WTC11 (cell line): ENCODE measurements at regions not wholly inside any gene's neighbourhood (a gene's known extent, or its start where the extent isn't known, plus 50 kb on each side); places are given as distances from the start of the nearest gene placed in this dataset.

Experiments
- ATAC-seq: fragments of 200-7000 bp; cut with Tn5 transposase; 2 replicates; pipeline ENCODE4 v1.10.0; 2021; ENCODE audit warnings: mild to moderate bottlenecking, moderate library complexity
- CTCF ChIA-PET: fragments of 300-600 bp; sonication (Branson Sonifier 250); formaldehyde crosslinking; loops from one replicate; lab custom pipeline; 2021; ENCODE audit warnings: antibody characterized with exemption; lab: Charles Lee
- POLR2A ChIA-PET: fragments of 350-600 bp; sonication (Branson Sonifier 250); formaldehyde crosslinking; loops from one replicate; lab custom pipeline; 2021; ENCODE audit warnings: antibody characterized with exemption; lab: Charles Lee
- DNase-seq: peaks from one replicate; pipeline ENCODE4 v3.0.0; 2021; ENCODE audit warnings: low spot score
- H3K27ac Mint-ChIP-seq: 2 replicates; pipeline ENCODE4 v1.8.0; 2021; ENCODE audit warnings: mixed read lengths
- H3K27me3 Mint-ChIP-seq: 2 replicates; pipeline ENCODE4 v1.8.0; 2021; ENCODE audit warnings: low read depth, mild to moderate bottlenecking, moderate library complexity, mixed read lengths
- H3K36me3 Mint-ChIP-seq: 2 replicates; pipeline ENCODE4 v1.8.0; 2021; ENCODE audit warnings: mixed read lengths
- H3K4me1 Mint-ChIP-seq: 2 replicates; pipeline ENCODE4 v1.8.0; 2022; ENCODE audit warnings: mixed read lengths
- H3K4me3 Mint-ChIP-seq: 2 replicates; pipeline ENCODE4 v1.8.0; 2021; ENCODE audit warnings: mild to moderate bottlenecking, moderate library complexity, mixed read lengths
- H3K9me3 Mint-ChIP-seq: 2 replicates; pipeline ENCODE4 v1.8.0; 2021; ENCODE audit warnings: mixed read lengths
- CREB1 ChIP-seq: sonication (generic); formaldehyde crosslinking; IDR thresholded peaks from 2 replicates; pipeline ENCODE4 v1.8.0; 2023; ENCODE audit warnings: mild to moderate bottlenecking, missing genetic modification reagents
- ESRRA ChIP-seq: sonication (generic); formaldehyde crosslinking; IDR thresholded peaks from 2 replicates; pipeline ENCODE4 v1.8.1; 2022; ENCODE audit warnings: mild to moderate bottlenecking, missing genetic modification reagents, borderline replicate concordance
- FOXJ3 ChIP-seq: sonication (generic); formaldehyde crosslinking; IDR thresholded peaks from 2 replicates; pipeline ENCODE4 v1.9.0; 2021; ENCODE audit warnings: missing genetic modification reagents, mild to moderate bottlenecking, borderline replicate concordance
- FOXK1 ChIP-seq: sonication (generic); formaldehyde crosslinking; IDR thresholded peaks from 2 replicates; pipeline ENCODE4 v1.8.0; 2022; ENCODE audit warnings: mild to moderate bottlenecking, moderate library complexity, missing genetic modification reagents
- JAZF1 ChIP-seq: fragments of 250-450 bp; sonication (Bioruptor Pico); IDR thresholded peaks from 2 replicates; pipeline ENCODE4 v1.9.0; 2021; ENCODE audit warnings: moderate library complexity, mild to moderate bottlenecking, inconsistent platforms
- NFYB ChIP-seq: sonication (generic); formaldehyde crosslinking; conservative IDR thresholded peaks from 2 replicates; pipeline ENCODE4 v1.8.0; 2022; ENCODE audit warnings: low read depth, missing genetic modification reagents
- NR1H2 ChIP-seq: sonication (generic); formaldehyde crosslinking; IDR thresholded peaks from 2 replicates; pipeline ENCODE4 v1.9.0; 2021; ENCODE audit warnings: mild to moderate bottlenecking, moderate library complexity, missing genetic modification reagents
- PRRX2 ChIP-seq: fragments of 250-450 bp; sonication (Bioruptor Pico); IDR thresholded peaks from 2 replicates; pipeline ENCODE4 v1.8.0; 2021; ENCODE audit warnings: mild to moderate bottlenecking
- TEAD4 ChIP-seq: sonication (generic); formaldehyde crosslinking; IDR thresholded peaks from 2 replicates; pipeline ENCODE4 v1.8.0; 2022; ENCODE audit warnings: mild to moderate bottlenecking, missing genetic modification reagents
- ZNF219 ChIP-seq: sonication (generic); formaldehyde crosslinking; IDR thresholded peaks from 2 replicates; pipeline ENCODE4 v1.8.0; 2023; ENCODE audit warnings: missing genetic modification reagents, mild to moderate bottlenecking, borderline replicate concordance
- ZNF232 ChIP-seq: sonication (generic); formaldehyde crosslinking; IDR thresholded peaks from 2 replicates; pipeline ENCODE4 v1.8.0; 2022; ENCODE audit warnings: mild to moderate bottlenecking, missing genetic modification reagents
- TF ChIP-seq, protein P1 (sequence below): sonication (generic); formaldehyde crosslinking; IDR thresholded peaks from 2 replicates; pipeline ENCODE4 v1.8.1; 2022; ENCODE audit warnings: missing genetic modification reagents, borderline replicate concordance
- TF ChIP-seq, protein P2 (sequence below): sonication (generic); formaldehyde crosslinking; IDR thresholded peaks from 2 replicates; pipeline ENCODE4 v1.8.1; 2022; ENCODE audit warnings: mild to moderate bottlenecking, moderate library complexity, missing genetic modification reagents
- TF ChIP-seq, protein P3 (sequence below): fragments of 250-450 bp; sonication (Bioruptor Pico); conservative IDR thresholded peaks from 2 replicates; pipeline ENCODE4 v1.9.0; 2021; ENCODE audit warnings: mild to moderate bottlenecking
- TF ChIP-seq, protein P4 (sequence below): fragments of 250-450 bp; sonication (Bioruptor Pico); IDR thresholded peaks from 2 replicates; pipeline ENCODE4 v1.9.0; 2021; ENCODE audit warnings: mild to moderate bottlenecking
- TF ChIP-seq, protein P5 (sequence below): sonication (generic); formaldehyde crosslinking; IDR thresholded peaks from 2 replicates; pipeline ENCODE4 v1.8.0; 2023; ENCODE audit warnings: mild to moderate bottlenecking, missing genetic modification reagents
- TF ChIP-seq, protein P6 (sequence below): fragments of 250-450 bp; sonication (Bioruptor Pico); IDR thresholded peaks from 2 replicates; pipeline ENCODE4 v1.9.0; 2021; ENCODE audit warnings: mild to moderate bottlenecking, borderline replicate concordance

DNA sequence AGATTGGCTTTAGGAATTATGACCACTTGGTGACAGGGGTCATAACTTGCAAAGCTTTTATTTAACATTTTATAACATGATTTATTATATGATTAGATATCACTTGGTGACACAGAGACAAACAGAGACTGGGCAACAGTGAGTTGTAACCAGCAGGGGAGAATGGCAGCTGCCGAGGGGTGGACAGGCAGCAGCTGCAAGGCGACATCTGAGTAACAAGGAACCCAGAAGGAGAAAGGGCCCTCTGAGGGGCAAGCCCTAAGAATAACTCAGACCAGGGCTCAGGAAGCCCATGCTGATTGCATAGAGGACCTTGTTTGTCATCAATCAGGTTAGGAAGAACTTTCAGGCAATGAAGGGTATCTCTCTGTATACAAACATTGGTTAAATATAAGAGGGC lies 339.9 kb upstream of the SOX11 start:
- ChIA-PET CTCF (interaction anchor here (0.6 kb wide), 1 partner anchor 342 kb away, joined by 3 read pairs; no protein-coding TSS in a partner anchor), POLR2A (no interaction called here)
- H3K9me3 Mint-ChIP-seq, result peaks cover 81% of the 10 kb centered on the region
- no peaks in the 10 kb centered on the region for H3K4me1 Mint-ChIP-seq
- TF ChIP-seq ZNF219 (CRISPR knock-in tag) (no peak), PRRX2 (no peak), NFYB (CRISPR knock-in tag) (no peak), FOXJ3 (CRISPR knock-in tag) (no peak), TEAD4 (CRISPR knock-in tag) (no peak), NR1H2 (CRISPR knock-in tag) (no peak), ESRRA (no peak), ZNF232 (CRISPR knock-in tag) (no peak), JAZF1 (CRISPR knock-in tag) (no peak), CREB1 (no peak)
- TF ChIP-seq, protein P1, sequence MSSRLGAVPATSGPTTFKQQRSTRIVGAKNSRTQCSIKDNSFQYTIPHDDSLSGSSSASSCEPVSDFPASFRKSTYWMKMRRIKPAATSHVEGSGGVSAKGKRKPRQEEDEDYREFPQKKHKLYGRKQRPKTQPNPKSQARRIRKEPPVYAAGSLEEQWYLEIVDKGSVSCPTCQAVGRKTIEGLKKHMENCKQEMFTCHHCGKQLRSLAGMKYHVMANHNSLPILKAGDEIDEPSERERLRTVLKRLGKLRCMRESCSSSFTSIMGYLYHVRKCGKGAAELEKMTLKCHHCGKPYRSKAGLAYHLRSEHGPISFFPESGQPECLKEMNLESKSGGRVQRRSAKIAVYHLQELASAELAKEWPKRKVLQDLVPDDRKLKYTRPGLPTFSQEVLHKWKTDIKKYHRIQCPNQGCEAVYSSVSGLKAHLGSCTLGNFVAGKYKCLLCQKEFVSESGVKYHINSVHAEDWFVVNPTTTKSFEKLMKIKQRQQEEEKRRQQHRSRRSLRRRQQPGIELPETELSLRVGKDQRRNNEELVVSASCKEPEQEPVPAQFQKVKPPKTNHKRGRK, result no peak
- TF ChIP-seq, protein P2, sequence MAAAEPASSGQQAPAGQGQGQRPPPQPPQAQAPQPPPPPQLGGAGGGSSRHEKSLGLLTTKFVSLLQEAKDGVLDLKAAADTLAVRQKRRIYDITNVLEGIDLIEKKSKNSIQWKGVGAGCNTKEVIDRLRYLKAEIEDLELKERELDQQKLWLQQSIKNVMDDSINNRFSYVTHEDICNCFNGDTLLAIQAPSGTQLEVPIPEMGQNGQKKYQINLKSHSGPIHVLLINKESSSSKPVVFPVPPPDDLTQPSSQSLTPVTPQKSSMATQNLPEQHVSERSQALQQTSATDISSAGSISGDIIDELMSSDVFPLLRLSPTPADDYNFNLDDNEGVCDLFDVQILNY, result no peak
- TF ChIP-seq, protein P3, sequence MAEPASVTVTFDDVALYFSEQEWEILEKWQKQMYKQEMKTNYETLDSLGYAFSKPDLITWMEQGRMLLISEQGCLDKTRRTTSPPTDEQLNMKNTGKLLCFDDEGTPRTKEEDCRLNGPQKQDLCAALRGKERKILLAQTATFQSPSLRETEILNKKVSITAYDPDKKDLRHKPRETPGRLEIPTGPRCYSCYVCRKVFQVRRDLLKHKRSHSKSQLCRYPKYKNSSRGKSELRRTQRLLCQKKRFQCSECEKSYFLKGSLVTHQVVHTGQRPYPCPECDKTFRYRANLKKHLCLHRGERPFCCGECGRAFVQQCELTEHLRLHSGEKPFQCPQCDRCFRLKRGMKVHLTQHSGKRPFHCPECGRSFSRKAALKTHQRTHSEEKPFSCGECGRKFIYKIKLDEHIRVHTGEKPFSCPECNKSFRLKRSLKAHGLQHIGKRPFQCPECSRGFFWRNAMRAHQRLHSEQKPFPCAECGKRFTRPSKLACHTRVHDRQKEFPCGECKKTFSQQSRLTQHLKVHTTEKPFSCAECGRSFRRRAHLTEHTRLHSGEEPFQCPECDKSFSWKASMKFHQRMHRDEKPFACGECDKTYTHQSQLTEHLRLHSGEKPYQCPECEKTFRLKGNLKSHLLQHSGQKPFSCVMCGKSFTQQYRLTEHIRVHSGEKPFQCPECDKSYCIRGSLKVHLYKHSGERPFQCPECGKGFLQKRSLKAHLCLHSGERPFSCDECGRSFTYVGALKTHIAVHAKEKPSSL, result no peak
- TF ChIP-seq, protein P4, sequence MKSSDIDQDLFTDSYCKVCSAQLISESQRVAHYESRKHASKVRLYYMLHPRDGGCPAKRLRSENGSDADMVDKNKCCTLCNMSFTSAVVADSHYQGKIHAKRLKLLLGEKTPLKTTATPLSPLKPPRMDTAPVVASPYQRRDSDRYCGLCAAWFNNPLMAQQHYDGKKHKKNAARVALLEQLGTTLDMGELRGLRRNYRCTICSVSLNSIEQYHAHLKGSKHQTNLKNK (CRISPR knock-in tag), result no peak
- TF ChIP-seq, protein P5, sequence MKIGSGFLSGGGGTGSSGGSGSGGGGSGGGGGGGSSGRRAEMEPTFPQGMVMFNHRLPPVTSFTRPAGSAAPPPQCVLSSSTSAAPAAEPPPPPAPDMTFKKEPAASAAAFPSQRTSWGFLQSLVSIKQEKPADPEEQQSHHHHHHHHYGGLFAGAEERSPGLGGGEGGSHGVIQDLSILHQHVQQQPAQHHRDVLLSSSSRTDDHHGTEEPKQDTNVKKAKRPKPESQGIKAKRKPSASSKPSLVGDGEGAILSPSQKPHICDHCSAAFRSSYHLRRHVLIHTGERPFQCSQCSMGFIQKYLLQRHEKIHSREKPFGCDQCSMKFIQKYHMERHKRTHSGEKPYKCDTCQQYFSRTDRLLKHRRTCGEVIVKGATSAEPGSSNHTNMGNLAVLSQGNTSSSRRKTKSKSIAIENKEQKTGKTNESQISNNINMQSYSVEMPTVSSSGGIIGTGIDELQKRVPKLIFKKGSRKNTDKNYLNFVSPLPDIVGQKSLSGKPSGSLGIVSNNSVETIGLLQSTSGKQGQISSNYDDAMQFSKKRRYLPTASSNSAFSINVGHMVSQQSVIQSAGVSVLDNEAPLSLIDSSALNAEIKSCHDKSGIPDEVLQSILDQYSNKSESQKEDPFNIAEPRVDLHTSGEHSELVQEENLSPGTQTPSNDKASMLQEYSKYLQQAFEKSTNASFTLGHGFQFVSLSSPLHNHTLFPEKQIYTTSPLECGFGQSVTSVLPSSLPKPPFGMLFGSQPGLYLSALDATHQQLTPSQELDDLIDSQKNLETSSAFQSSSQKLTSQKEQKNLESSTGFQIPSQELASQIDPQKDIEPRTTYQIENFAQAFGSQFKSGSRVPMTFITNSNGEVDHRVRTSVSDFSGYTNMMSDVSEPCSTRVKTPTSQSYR (CRISPR knock-in tag), result no peak
- no peak for ATAC-seq
- H3K36me3 Mint-ChIP-seq, result peaks cover 59% of the 10 kb centered on the region
- peaks cover 6% of the 10 kb centered on the region for H3K27me3 Mint-ChIP-seq
- H3K27ac Mint-ChIP-seq, result no peak overlapping the region
- no peak for DNase-seq
- no peak overlapping the region for H3K4me3 Mint-ChIP-seq

DNA sequence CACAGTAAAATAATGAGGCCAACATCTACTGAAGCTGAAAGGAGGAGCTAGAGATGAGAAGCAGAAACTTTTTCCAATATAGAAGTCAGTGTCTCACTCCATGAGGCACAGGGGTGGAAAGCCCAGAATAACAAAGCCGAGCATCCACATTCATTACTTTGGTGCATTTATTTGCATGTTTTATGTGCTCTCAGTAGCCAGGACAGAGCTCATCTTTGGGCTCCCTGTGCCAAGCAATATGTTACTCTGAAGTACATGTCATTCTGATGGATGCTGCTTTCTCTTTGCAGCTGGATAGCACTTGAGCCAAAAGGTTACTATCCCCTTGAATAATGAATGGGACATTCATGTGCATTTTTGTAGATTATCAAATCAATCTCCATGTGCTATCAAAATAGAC lies 338.6 kb upstream of the SOX11 start:
- Mint-ChIP-seq H3K27me3 (peaks cover 4% of the 10 kb centered on the region), H3K4me3 (no peak overlapping the region), H3K27ac (no peak overlapping the region), H3K4me1 (no peaks in the 10 kb centered on the region), H3K36me3 (peaks cover 59% of the 10 kb centered on the region), H3K9me3 (peaks cover 80% of the 10 kb centered on the region)
- TF ChIP-seq FOXK1 (CRISPR knock-in tag), result no peak
- TF ChIP-seq, protein P4 (CRISPR knock-in tag), result no peak
- TF ChIP-seq, protein P6, sequence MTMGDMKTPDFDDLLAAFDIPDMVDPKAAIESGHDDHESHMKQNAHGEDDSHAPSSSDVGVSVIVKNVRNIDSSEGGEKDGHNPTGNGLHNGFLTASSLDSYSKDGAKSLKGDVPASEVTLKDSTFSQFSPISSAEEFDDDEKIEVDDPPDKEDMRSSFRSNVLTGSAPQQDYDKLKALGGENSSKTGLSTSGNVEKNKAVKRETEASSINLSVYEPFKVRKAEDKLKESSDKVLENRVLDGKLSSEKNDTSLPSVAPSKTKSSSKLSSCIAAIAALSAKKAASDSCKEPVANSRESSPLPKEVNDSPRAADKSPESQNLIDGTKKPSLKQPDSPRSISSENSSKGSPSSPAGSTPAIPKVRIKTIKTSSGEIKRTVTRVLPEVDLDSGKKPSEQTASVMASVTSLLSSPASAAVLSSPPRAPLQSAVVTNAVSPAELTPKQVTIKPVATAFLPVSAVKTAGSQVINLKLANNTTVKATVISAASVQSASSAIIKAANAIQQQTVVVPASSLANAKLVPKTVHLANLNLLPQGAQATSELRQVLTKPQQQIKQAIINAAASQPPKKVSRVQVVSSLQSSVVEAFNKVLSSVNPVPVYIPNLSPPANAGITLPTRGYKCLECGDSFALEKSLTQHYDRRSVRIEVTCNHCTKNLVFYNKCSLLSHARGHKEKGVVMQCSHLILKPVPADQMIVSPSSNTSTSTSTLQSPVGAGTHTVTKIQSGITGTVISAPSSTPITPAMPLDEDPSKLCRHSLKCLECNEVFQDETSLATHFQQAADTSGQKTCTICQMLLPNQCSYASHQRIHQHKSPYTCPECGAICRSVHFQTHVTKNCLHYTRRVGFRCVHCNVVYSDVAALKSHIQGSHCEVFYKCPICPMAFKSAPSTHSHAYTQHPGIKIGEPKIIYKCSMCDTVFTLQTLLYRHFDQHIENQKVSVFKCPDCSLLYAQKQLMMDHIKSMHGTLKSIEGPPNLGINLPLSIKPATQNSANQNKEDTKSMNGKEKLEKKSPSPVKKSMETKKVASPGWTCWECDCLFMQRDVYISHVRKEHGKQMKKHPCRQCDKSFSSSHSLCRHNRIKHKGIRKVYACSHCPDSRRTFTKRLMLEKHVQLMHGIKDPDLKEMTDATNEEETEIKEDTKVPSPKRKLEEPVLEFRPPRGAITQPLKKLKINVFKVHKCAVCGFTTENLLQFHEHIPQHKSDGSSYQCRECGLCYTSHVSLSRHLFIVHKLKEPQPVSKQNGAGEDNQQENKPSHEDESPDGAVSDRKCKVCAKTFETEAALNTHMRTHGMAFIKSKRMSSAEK (CRISPR knock-in tag), result no peak
- ChIA-PET CTCF (no interaction called here), POLR2A (no interaction called here)
- no peak for DNase-seq
- no peak for ATAC-seq
